HCT116 (cell line): ENCODE measurements at regions not wholly inside any gene's neighbourhood (a gene's known extent, or its start where the extent isn't known, plus 50 kb on each side); places are given as distances from the start of the nearest gene placed in this dataset.

ENCODE experiments used
- ATAC-seq: fragments of 200-7000 bp; cut with Tn5 transposase; 2 replicates; pipeline ENCODE4 v1.9.1; 2020; ENCODE audit warnings: mild to moderate bottlenecking, moderate library complexity
- BruUV-seq: library from RNA; stranded (reverse); fragments of 400-500 nt; replicated peaks from 2 replicates; lab custom pipeline; 2021; lab: Mats Ljungman, UMichigan
- CTCF ChIA-PET: fragments of 300-600 bp; sonication (Branson Sonifier 250); formaldehyde crosslinking; loops from one replicate; lab custom pipeline; 2021; ENCODE audit warnings: antibody characterized with exemption; lab: Charles Lee
- POLR2A ChIA-PET: fragments of 300-600, 350-600 bp; sonication (Branson Sonifier 250); formaldehyde crosslinking; loops from one replicate; lab custom pipeline; 2021; ENCODE audit warnings: antibody characterized with exemption; lab: Charles Lee
- RAD21 ChIA-PET, 2 experiments: fragments of 300-600 bp; sonication (Branson Sonifier 250); formaldehyde crosslinking; loops; one replicate each; lab custom pipeline; 2023; ENCODE audit warnings: low total read pairs in 2 of 2; ENCODE audit not compliant: uncharacterized antibody in 2 of 2, unreplicated experiment in 2 of 2, low non-redundant PET in 1 of 2; lab: Charles Lee
- DNase-seq: peaks from one replicate; pipeline ENCODE4 v3.0.0-alpha.2; 2010; ENCODE audit warnings: low read depth, low spot score
- H2AFZ ChIP-seq: fragments of 200-600 bp; shearing (Covaris generic), sonication (generic); 2 replicates; pipeline ENCODE4 v1.6.1; 2017; ENCODE audit warnings: low read depth, mixed run types, mixed read lengths, antibody characterized with exemption, low read length; ENCODE audit not compliant: poor library complexity, severe bottlenecking
- H3K27ac ChIP-seq: 2 replicates; pipeline ENCODE4 v1.5.1; 2012; ENCODE audit warnings: low read depth, low read length
- H3K27me3 ChIP-seq: fragments of 200-600 bp; sonication (generic); 2 replicates; pipeline ENCODE4 v1.6.1; 2016; ENCODE audit warnings: mixed run types, low read length, mixed read lengths; ENCODE audit not compliant: insufficient read depth
- H3K36me3 ChIP-seq, 2 experiments: fragments of 200-500 bp in 1 of 2; fragments of 200-600 bp in 1 of 2; sonication (Bioruptor generic) in 1 of 2; sonication (generic) in 1 of 2; 2 replicates each; pipeline versions ENCODE4 v1.5.1 to v1.6.1; 2014 to 2016; ENCODE audit warnings: low read length in 2 of 2, inconsistent platforms in 1 of 2, mixed read lengths in 1 of 2, mixed run types in 1 of 2; ENCODE audit not compliant: insufficient read depth in 2 of 2, control insufficient read depth in 1 of 2
- H3K4me1 ChIP-seq, 2 experiments: fragments of 200-600 bp in 1 of 2; sonication (generic) in 1 of 2; 2 replicates each; pipeline versions ENCODE4 v1.5.1 to v1.6.1; 2012 to 2017; ENCODE audit warnings: low read length in 2 of 2, inconsistent platforms in 1 of 2, mild to moderate bottlenecking in 1 of 2, mixed read lengths in 1 of 2, mixed run types in 1 of 2, moderate library complexity in 1 of 2; ENCODE audit not compliant: insufficient read depth in 2 of 2, control insufficient read depth in 1 of 2
- H3K4me2 ChIP-seq: fragments of 200-600 bp; sonication (generic); 2 replicates; pipeline ENCODE4 v1.6.1; 2017; ENCODE audit warnings: mixed run types, low read length, mixed read lengths
- H3K4me3 ChIP-seq, 2 experiments: fragments of 200-600 bp in 1 of 2; sonication (generic) in 1 of 2; replicated peaks in 1 of 2; 2 replicates each; pipeline ENCODE4 v1.5.1; 2011 to 2016; ENCODE audit warnings: low read length in 2 of 2, control low read depth in 1 of 2, low read depth in 1 of 2, mild to moderate bottlenecking in 1 of 2, mixed read lengths in 1 of 2, mixed run types in 1 of 2
- H3K79me2 ChIP-seq: fragments of 200-600 bp; sonication (generic); 2 replicates; pipeline ENCODE4 v1.6.1; 2017; ENCODE audit warnings: mild to moderate bottlenecking, mixed run types, low read length, moderate library complexity, mixed read lengths; ENCODE audit not compliant: insufficient read depth
- H3K9ac ChIP-seq: fragments of 200-600 bp; sonication (generic); 2 replicates; pipeline ENCODE4 v1.6.1; 2016; ENCODE audit warnings: low read length, mixed read lengths
- H3K9me2 ChIP-seq: fragments of 200-600 bp; sonication (generic), shearing (Covaris generic); 2 replicates; pipeline ENCODE4 v1.6.1; 2017; ENCODE audit warnings: mixed run types, mild to moderate bottlenecking, moderate library complexity; ENCODE audit not compliant: insufficient read depth
- H3K9me3 ChIP-seq, 2 experiments: fragments of 200-500 bp in 1 of 2; fragments of 200-600 bp in 1 of 2; sonication (Bioruptor generic) in 1 of 2; sonication (generic) in 1 of 2; 2 replicates each; pipeline ENCODE4 v1.6.1; 2014 to 2017; ENCODE audit warnings: low read length in 2 of 2, mixed read lengths in 2 of 2, inconsistent platforms in 1 of 2, low read depth in 1 of 2, mild to moderate bottlenecking in 1 of 2, mixed run types in 1 of 2, moderate library complexity in 1 of 2; ENCODE audit not compliant: control insufficient read depth in 1 of 2, insufficient read depth in 1 of 2
- H4K20me1 ChIP-seq: fragments of 200-600 bp; sonication (generic), shearing (Covaris generic); 2 replicates; pipeline ENCODE4 v1.6.1; 2017; ENCODE audit warnings: mixed run types, mild to moderate bottlenecking, moderate library complexity; ENCODE audit not compliant: insufficient read depth
- EGR1 ChIP-seq: IDR thresholded peaks from 2 replicates; pipeline ENCODE4 v1.6.1; 2012; ENCODE audit warnings: low read depth
- EZH2 ChIP-seq: fragments of 200-600 bp; sonication (generic); IDR thresholded peaks from 2 replicates; pipeline ENCODE4 v1.6.1; 2017; ENCODE audit warnings: antibody characterized with exemption, mixed run types
- FOSL1 ChIP-seq: IDR thresholded peaks from 2 replicates; pipeline ENCODE4 v1.6.1; 2012; ENCODE audit warnings: low read depth
- RAD21 ChIP-seq: IDR thresholded peaks from 2 replicates; pipeline ENCODE4 v1.6.1; 2012; ENCODE audit warnings: low read depth, mild to moderate bottlenecking
- SIN3A ChIP-seq: IDR thresholded peaks from 2 replicates; pipeline ENCODE4 v1.6.1; 2012; ENCODE audit warnings: low read depth
- ZFX ChIP-seq: fragments of 450-650 bp; IDR thresholded peaks from 2 replicates; pipeline ENCODE4 v1.6.1; 2017
- ZNF274 ChIP-seq: fragments of 200-500 bp; sonication (Bioruptor generic); IDR thresholded peaks from 2 replicates; pipeline ENCODE4 v1.6.1; 2014; ENCODE audit warnings: mild to moderate bottlenecking, low read depth, low read length, inconsistent platforms
- intact Hi-C: fragments of 100-400 bp; cut with micrococcal nuclease; formaldehyde crosslinking; loops from 2 replicates; pipeline ENCODE4 v1.10.0; 2022
- TF ChIP-seq, protein P1 (sequence below): IDR thresholded peaks from 2 replicates; pipeline ENCODE4 v1.6.1; 2012
- TF ChIP-seq, protein P2 (sequence below): IDR thresholded peaks from 2 replicates; pipeline ENCODE4 v1.6.1; 2012

DNA sequence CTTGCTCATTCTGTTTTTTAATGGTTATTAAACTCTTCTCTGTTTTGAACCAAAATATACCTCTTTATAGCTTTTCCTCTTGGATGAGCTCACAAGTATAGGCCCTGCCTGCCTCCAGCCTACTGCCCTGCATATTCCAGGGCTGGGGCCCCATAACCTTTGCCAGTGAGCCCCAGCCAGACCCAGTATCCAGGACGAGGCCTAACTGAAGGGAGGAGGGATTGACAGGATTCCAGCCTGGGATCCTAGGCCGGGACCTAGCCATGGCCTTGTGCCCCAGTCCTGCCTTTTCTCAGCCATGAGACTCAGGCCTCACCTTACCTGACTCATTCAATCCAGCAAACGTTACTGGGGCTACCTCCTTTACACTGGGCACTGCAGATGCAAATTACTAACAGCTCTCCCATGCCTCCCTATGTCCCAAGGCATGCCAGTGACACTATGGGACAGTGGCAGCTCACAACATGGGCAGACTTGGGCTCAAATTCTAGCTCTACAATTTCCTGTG, 159.2 kb downstream of the DDX1 start:
- DNase-seq, result no peak
- no peak for TF ChIP-seq EZH2
- TF ChIP-seq ZFX, result no peak
- TF ChIP-seq, protein P1, sequence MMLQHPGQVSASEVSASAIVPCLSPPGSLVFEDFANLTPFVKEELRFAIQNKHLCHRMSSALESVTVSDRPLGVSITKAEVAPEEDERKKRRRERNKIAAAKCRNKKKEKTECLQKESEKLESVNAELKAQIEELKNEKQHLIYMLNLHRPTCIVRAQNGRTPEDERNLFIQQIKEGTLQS, result no peak
- TF ChIP-seq EGR1, result no peak
- no peak for TF ChIP-seq ZNF274
- TF ChIP-seq RAD21, result no peak
- TF ChIP-seq, protein P2, sequence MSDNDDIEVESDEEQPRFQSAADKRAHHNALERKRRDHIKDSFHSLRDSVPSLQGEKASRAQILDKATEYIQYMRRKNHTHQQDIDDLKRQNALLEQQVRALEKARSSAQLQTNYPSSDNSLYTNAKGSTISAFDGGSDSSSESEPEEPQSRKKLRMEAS, result no peak
- no peak for TF ChIP-seq SIN3A
- no peaks in the 10 kb centered on the region for H3K4me1 ChIP-seq
- ChIA-PET CTCF (no interaction called here), RAD21 (interaction anchor here in 1 of 2 experiments (0.6 kb wide), 1 partner anchor 44 kb away, joined by 7 read pairs; no protein-coding TSS in a partner anchor), POLR2A (no interaction called here)
- H3K4me2 ChIP-seq, result no peak overlapping the region
- no peak overlapping the region for H3K9ac ChIP-seq
- H3K27me3 ChIP-seq, result 0 out of 2 replicates have a peak, but pooled peaks cover 3% of the 10 kb centered on the region
- no peaks in the 10 kb centered on the region for H3K9me2 ChIP-seq
- no peak overlapping the region for H2AFZ ChIP-seq
- no peak for ATAC-seq
- intact Hi-C loops, result no loop called here
- no TSS peak for BruUV-seq
- no peak overlapping the region for H3K27ac ChIP-seq
- no peaks in the 10 kb centered on the region for H3K79me2 ChIP-seq
- H3K4me3 ChIP-seq, result no peak overlapping the region
- no peaks in the 10 kb centered on the region for H3K9me3 ChIP-seq
- no peaks in the 10 kb centered on the region for H4K20me1 ChIP-seq
- H3K36me3 ChIP-seq, result no peaks in the 10 kb centered on the region

DNA sequence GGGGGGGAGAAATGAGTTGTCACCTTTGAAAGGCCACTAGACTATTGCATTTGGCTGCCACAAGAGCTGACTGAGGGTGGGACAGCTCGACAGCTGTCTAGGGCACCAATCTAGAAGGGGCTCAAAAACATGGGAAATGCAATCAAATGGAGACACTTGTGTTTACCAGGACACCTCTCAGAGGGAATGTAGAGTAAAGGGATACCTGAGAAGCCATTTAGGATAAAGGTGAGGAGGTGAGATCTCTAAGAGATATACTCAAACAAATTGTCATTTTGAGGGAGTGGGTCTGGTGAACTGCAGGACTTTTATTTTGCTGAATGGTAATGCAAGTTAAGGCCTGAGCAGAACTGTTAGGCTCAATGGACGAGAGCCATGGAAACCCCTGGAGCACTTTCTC, 159.8 kb downstream of the DDX1 start:
- Histone ChIP-seq H3K27ac (no peak overlapping the region), H3K27me3 (0 out of 2 replicates have a peak, but pooled peaks cover 3% of the 10 kb centered on the region), H3K4me3 (no peak overlapping the region), H3K9me2 (no peaks in the 10 kb centered on the region), H3K9ac (no peak overlapping the region), H3K79me2 (no peaks in the 10 kb centered on the region), H3K4me2 (no peak overlapping the region), H2AFZ (no peak overlapping the region), H3K9me3 (no peaks in the 10 kb centered on the region), H4K20me1 (no peaks in the 10 kb centered on the region), H3K36me3 (no peaks in the 10 kb centered on the region), H3K4me1 (no peaks in the 10 kb centered on the region)
- intact Hi-C loops, result no loop called here
- ATAC-seq (no peak), DNase-seq (no peak)
- no TSS peak for BruUV-seq
- ChIA-PET POLR2A (no interaction called here), CTCF (no interaction called here), RAD21 (interaction anchor here in 1 of 2 experiments (0.6 kb wide), 1 partner anchor 44 kb away, joined by 7 read pairs; no protein-coding TSS in a partner anchor)
- TF ChIP-seq FOSL1, result no peak
- TF ChIP-seq EZH2, result no peak
